Peyer's patch (tissue), 4 donors: ENCODE measurements at regions not wholly inside any gene's neighbourhood (a gene's known extent, or its start where the extent isn't known, plus 50 kb on each side); places are given as distances from the start of the nearest gene placed in this dataset.

Experiments
- CTCF ChIP-seq, 6 experiments: fragments of 450-650 bp in 4 of 6; fragments of 200-600 bp in 2 of 6; sonication (generic) in 1 of 6; IDR thresholded peaks; one replicate each; pipeline ENCODE4 v1.5.1; 2017 to 2019; ENCODE audit warnings: antibody characterized with exemption in 6 of 6, mild to moderate bottlenecking in 3 of 6, moderate library complexity in 1 of 6
- POLR2A ChIP-seq, 2 donors: fragments of 450-650 bp; IDR thresholded peaks; one replicate each; pipeline ENCODE4 v1.5.1; 2017; ENCODE audit warnings: antibody characterized with exemption in 2 of 2, mild to moderate bottlenecking in 2 of 2, moderate library complexity in 2 of 2

GRCh38 chr15:26323566-26323965, 449.3 kb downstream of the GABRB3 start:
- TF ChIP-seq CTCF (IDR thresholded peaks at IDR 0.05) (no peak), POLR2A (IDR thresholded peaks at IDR 0.05) (no peak)
